Stimulated activated CD4-positive, alpha-beta T cell treated with anti-CD3 and anti-CD28 coated beads, TNF-alpha, amount 100 ng/mL, for 48 hours (primary cell): ENCODE measurements at regions not wholly inside any gene's neighbourhood (a gene's known extent, or its start where the extent isn't known, plus 50 kb on each side); places are given as distances from the start of the nearest gene placed in this dataset.

Source experiments
- DNase-seq, 3 donors: peaks; one replicate each; pipeline ENCODE4 v3.0.0-alpha.2; 2020; ENCODE audit warnings: low read depth in 3 of 3

GRCh38 chr11:8323161-8323935 is 59.7 kb upstream of the LMO1 start:
- no peak for DNase-seq

- no peak for DNase-seq
Measured at GRCh38 chr11:8321876-8322275, 58.2 kb upstream of the LMO1 start.

GRCh38 chr11:8320076-8320475 is 56.4 kb upstream of the LMO1 start:
- DNase-seq = no peak

GRCh38 chr11:8318536-8318935 is 54.9 kb upstream of the LMO1 start:
- no peak for DNase-seq

DNA sequence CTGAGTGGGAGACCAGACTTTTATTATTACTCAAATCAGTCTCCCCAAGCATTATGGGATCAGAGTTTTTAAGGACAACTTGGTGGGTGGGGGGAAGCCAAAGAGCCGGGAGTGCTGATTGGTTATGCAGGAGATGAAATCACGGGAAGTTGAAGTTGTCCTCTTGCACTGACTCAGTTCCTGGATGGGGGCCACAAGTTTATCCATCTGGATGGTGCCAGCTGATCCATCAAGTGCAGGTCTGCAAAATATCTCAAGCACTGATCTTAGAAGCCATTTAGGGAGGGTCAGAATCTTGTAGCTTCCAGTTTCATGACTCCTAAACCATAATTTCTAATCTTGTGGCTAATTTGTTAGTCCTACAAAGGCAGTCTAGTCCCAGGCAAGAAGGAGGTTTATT is 53.5 kb upstream of the LMO1 start:
- DNase-seq = no peak

DNA sequence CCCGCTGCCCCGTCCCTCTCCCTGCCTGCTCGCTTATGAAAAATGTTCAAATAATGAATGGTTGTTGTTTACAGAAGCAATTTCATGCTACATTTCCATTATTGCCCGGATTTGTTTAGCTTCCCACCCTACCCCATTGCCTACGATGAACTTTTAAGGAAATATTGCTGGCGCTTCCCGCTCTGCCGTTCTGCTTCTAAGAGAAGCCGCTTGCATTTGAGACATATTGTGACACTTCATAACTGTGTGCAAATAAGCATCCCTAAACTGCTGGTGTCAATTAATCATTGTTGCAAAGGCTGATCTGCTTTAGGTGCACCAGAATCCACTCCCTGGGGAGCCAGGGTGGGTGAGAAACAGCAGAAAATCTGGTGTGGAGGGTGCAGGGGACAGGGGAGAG is 52.3 kb upstream of the LMO1 start:
- no peak for DNase-seq

- no peak for DNase-seq
Measured at GRCh38 chr11:8315463-8315862, 51.8 kb upstream of the LMO1 start.

- no peak for DNase-seq
Measured at GRCh38 chr11:8314916-8315315, 51.2 kb upstream of the LMO1 start.

DNA sequence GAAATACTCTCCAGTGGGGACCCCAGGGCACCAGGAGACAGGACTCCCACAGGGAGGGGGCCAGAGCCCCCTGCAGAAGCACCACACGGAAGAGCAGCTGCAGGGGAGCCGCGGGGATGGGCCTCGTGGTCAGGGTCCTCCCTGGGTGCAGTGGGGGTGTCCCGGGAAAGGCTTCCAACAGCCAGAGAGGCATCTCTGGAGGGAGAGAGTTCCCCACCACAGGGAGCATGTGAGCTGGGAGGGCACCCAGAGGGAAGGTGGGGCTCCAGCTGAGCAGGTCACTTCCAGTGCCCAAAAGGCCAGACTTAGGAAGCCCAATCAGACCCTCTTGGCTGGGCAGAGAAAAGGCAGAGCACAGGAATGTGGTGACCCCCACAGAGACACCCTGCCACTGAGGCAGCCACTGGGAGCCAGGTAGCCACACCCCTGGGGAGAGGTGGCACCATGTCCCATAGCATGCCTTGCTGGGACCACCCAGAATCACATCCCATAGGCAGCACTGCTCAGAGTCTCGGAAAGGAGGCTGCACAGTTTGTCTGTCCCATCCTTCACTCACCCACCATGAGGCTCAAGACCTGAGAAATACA is 49.9 kb upstream of the LMO1 start:
- DNase-seq = no peak
